Spinal cord (tissue), 9 donors: ENCODE measurements at regions not wholly inside any gene's neighbourhood (a gene's known extent, or its start where the extent isn't known, plus 50 kb on each side); places are given as distances from the start of the nearest gene placed in this dataset.

Experiments used
- DNase-seq, 6 donors: peaks; one replicate each; pipeline versions ENCODE4 v3.0.0 to v3.0.0-alpha.2; 2013 to 2015; ENCODE audit warnings: low spot score in 6 of 6, low read depth in 4 of 6
- H3K27ac ChIP-seq: one replicate; pipeline ENCODE4 v1.5.1; 2013; ENCODE audit warnings: low read depth, low read length, control low read depth
- H3K27me3 ChIP-seq: one replicate; pipeline ENCODE4 v1.6.1; 2013; ENCODE audit warnings: low read length; ENCODE audit not compliant: control insufficient read depth, insufficient read depth
- H3K36me3 ChIP-seq: one replicate; pipeline ENCODE4 v1.6.1; 2013; ENCODE audit warnings: low read length; ENCODE audit not compliant: control insufficient read depth, insufficient read depth
- H3K4me1 ChIP-seq: one replicate; pipeline ENCODE4 v1.6.1; 2013; ENCODE audit warnings: low read length; ENCODE audit not compliant: control insufficient read depth, insufficient read depth
- H3K4me3 ChIP-seq: one replicate; pipeline ENCODE4 v1.5.1; 2013; ENCODE audit warnings: low read depth, low read length, control low read depth
- H3K9me3 ChIP-seq: one replicate; pipeline ENCODE4 v1.6.1; 2013; ENCODE audit warnings: low read length; ENCODE audit not compliant: control insufficient read depth, insufficient read depth
- WGBS: methylation state at CpG from one replicate; pipeline ENCODE4 v1.1.5; 2013; ENCODE audit warnings: missing lambda C conversion rate; ENCODE audit not compliant: insufficient coverage; 5-methylcytosine and 5-hydroxymethylcytosine counted together
- donor health status: healthy.

- no peaks in the 10 kb centered on the region for H3K36me3 ChIP-seq
- no peak for DNase-seq
- H3K27me3 ChIP-seq: no peaks in the 10 kb centered on the region
- no peaks in the 10 kb centered on the region for H3K9me3 ChIP-seq
- WGBS: 75% methylated on average over 7 of the region's 13 CpGs
- no peaks in the 10 kb centered on the region for H3K4me1 ChIP-seq
- H3K4me3 ChIP-seq: no peak overlapping the region
- H3K27ac ChIP-seq: no peak overlapping the region
Measured at GRCh38 chr1:11428789-11429188, 50.2 kb upstream of the DISP3 start.
